ENCODE measurements at regions not wholly inside any gene's neighbourhood (a gene's known extent, or its start where the extent isn't known, plus 50 kb on each side); places are given as distances from the start of the nearest gene placed in this dataset.
"Not testable (repeated sequence)": the region's sequence is repeated elsewhere in the genome, so short reads cannot be mapped to it uniquely, and the experiment has no call there.

DNA sequence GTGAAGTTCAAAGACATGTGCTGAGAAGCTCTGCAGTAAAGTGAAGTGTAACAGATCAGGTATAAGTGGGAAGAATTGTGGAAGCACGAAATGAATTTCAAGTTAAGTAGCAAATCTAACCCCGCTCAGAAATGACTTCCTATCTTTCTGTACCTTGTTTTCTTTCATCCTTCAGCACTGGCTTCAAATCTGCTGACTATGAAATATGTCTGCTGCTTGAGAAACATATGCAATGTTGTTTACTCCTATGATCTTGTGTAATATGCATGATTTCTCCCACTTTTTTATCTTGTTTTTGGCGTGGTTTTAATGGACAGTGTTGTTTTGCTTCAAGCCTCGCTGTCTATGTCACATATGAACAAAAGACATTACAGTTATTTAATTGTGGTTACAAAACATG, 545.3 kb upstream of the NCAM2 start:
- DNase-seq = no peak

DNA sequence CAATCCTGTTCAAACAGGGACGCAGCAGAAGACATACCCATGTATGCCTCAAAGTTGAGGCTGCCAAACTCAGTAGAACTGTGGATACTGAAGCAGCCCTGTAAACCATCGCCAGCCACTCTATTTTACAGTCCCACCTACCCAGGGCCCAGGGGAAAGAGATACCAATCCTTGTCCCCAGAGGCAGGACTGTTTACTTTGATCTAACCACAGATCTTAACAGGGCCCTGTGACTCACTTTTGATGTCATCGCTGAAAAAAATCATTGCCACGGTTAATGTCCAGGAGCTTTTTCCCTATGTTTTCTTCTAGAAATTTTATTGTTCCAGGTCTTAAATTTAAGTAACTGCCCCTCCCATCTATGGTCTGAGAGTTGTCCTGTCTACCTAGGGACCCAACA, 538.4 kb upstream of the NCAM2 start:
- no peak for DNase-seq

GRCh38 chr21:20463362-20463761, 534.8 kb upstream of the NCAM2 start:
- DNase-seq = no peak

- DNase-seq = no peak
Measured at GRCh38 chr21:20469361-20469760, 528.8 kb upstream of the NCAM2 start.

GRCh38 chr21:20486303-20486702, 511.9 kb upstream of the NCAM2 start:
- DNase-seq = no peak

DNA sequence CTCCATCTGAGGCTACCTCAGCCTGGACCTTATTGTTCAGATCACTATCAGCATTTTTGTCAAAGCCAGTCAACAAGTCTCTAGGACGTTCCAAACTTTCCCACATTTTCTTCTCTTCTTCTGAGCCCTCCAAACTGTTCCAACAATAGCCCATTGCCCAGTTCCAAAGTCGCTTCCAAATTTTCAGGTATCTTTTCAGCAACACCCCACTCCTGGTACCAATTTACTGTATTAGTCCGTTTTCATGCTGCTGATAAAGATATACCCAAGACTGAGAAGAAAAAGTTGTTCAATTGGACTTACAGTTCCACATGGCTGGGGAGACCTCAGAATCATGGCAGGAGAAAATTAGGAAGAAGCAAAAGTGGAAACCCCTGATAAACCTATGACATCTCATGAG, 495.3 kb upstream of the NCAM2 start:
- not testable (repeated sequence) for DNase-seq

GRCh38 chr21:20507783-20508182, 490.4 kb upstream of the NCAM2 start:
- no peak for DNase-seq

DNA sequence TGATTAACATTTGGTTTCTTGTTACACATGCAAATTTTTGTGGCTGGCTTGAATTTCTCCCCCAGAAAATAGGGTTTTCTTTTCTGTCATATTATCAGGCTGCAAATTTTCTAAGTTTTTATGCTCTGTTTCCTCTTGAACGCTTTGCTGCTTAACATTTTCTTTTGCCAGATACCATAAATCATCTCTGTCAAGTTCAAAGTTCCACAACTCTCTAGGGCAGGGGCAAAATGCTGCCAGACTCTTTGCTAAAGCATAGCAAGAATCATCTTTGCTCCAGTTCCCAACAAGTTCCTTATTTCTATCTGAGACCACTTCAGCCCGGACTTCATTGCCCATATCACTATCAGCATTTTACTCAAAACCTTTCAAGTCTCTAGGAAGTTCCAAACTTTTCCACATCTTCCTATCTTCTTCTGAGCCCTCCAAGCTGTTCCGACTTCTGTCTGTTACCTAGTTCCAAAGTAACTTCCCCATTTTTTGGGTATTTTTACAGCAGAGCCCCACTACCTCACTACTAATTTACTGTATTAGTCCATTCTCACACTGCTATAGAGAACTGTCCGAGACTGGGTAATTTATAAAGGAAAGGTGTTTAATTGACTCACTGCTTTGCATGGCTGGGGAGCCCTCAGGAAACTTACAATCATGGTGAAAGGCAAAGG, 486.9 kb upstream of the NCAM2 start:
- no peak for DNase-seq

DNA sequence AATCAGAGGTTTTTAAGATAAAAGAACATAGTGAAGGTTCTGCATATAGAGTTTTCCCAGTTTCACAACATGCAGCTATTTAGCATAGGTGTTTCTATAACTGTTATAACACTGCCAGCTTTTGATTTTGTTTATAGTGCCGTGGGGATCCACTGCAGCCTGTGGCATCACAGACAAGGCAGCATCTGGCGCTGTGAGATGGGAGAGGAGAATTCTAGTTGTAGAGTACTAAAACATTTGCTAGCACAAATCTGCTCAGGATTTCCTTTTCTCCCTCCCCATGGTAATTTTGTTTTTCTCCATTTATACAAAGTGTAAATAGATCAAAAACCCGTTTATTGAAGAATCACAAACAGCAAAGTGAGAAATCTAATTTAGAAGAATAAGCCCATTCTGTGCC, 482.8 kb upstream of the NCAM2 start:
- no peak for DNase-seq

- no peak for DNase-seq
Measured at GRCh38 chr21:20519076-20519475, 479.1 kb upstream of the NCAM2 start.

DNA sequence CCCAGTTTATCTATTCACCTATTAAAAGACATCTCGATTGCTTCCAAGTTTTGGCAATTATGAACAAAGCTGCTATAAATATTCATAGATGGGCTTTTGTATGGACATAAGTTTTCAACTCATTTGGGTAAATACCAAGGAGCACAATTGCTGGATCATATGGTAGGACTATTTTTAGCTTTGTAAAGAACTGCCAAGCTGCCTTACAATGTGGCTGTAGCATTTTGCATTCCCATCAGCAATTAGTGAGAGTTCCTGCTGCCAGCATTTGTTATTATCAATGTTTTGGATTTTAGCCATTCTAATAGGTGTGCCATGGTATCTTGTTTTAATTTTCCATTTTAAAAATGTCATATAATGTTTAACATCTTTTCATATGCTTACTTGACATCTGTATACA, 475.6 kb upstream of the NCAM2 start:
- DNase-seq = no peak

GRCh38 chr21:20523191-20523590, 475.0 kb upstream of the NCAM2 start:
- no peak for DNase-seq

- no peak for DNase-seq
Measured at GRCh38 chr21:20527731-20528460, 470.3 kb upstream of the NCAM2 start.

GRCh38 chr21:20537130-20537529, 461.1 kb upstream of the NCAM2 start:
- DNase-seq = no peak

DNA sequence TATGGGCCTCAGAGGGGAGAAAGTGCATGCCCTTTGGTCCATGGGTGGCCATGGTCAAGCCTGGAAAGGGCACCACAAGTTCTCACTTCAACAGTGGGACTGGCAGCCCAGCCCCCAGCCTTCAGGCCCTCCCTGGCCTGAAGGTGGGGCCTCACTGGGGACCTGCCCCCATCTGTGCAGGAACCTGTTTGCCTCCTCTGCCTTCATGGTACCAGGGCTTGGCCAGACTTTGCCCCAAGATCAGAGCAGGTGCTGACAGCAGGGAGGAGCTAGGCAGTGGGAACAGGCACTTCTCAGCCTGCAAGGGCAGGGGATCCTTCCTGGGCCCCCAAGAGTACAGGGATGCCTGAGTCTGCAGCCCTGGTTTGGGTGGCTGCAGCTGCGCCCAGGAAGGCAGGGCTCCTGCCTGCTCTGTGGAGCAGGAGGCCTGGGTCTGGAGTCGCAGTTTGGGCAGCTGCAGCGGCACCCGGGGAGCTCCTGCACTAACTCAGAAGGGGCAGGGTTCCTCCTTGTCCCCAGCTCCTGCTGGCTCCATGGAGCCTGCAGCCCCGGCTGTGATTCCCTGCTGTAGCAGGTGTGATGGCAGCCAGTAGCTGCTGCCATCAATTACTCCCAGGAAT, 460.1 kb upstream of the NCAM2 start:
- no peak for DNase-seq

GRCh38 chr21:20545454-20545853, 452.8 kb upstream of the NCAM2 start:
- DNase-seq = no peak

- DNase-seq = no peak
Measured at GRCh38 chr21:20551939-20552338, 446.3 kb upstream of the NCAM2 start.

DNA sequence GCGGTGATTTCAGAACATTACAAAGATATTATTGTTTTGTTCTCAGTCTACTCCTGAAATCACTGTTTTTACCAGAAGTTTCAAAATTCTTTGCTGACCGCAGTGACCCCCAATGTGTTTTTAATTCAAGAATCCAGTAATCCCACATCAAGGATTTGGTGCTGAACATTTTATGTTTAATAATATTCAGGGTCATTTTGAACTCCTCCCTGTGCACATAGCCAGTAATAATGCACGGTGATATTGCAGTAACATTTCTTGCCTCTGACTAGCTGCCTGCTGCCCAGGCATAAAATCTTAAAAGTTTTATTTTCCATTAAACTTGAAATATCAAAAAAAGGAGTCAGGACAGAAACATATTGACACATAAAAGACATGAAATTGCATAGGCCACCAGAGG, 443.4 kb upstream of the NCAM2 start:
- DNase-seq = no peak

GRCh38 chr21:20570824-20571232, 427.4 kb upstream of the NCAM2 start:
- no peak for DNase-seq

DNA sequence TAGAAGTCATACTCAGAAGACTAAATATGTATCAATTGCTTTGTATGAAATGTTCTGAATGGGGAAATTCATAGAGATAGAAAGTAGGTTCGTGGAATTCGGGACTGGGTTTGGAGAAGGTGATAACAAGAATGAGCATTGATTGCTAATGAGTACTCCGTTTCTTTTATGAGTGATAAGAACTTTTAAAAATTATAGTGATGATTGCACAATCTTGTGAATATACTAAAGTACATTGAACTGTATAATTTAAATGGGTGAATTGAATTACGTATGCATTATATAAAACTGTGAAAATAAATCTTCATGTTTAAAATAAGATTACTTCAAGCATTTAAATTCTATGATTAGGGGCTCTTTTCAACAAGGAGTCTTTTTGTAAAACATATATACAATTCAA, 425.6 kb upstream of the NCAM2 start:
- no peak for DNase-seq

GRCh38 chr21:20581361-20581760, 416.8 kb upstream of the NCAM2 start:
- no peak for DNase-seq

DNA sequence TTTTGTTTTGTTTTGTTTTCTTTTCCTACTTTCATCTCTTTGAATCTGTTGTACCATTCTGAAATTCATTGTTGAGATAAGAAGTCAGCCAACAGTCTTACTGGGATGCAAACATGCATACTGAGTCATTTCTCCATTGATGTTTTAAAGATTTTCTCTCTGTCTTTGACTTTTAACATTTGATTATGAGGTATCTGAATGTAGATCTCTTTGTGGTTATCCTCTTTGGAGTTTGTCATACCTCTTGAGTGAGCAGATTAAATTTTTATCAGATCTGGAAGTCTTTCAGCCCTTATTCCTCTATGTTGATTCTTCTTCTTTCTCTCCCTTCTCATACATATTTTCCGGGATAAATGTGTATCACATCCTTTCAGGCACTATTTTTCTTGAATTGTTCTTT, 406.9 kb upstream of the NCAM2 start:
- DNase-seq = no peak

GRCh38 chr21:20592463-20592862, 405.7 kb upstream of the NCAM2 start:
- DNase-seq = no peak

- DNase-seq = no peak
Measured at GRCh38 chr21:20603236-20603635, 395.0 kb upstream of the NCAM2 start.

Data from NCI-H510A treated with DMSO at 0.1 percent for 48 hours (cell line).